ENCODE measurements at regions not wholly inside any gene's neighbourhood (a gene's known extent, or its start where the extent isn't known, plus 50 kb on each side); places are given as distances from the start of the nearest gene placed in this dataset.

DNA sequence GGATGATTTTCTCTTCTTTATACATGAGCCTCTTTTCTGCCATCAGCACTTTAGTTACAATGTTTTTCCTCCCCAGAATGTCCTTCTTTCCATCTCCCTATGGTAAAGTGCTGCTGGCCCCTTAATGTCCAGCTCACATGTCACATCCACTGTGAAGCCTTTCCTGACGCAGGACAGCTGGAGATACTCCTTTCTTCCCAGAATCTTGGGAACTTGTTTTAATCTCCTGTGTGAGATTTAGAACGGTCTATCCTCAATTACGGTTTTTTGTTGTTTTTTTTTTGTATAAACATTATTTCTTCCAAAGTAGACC lies 147.7 kb upstream of the TSC22D2 start:
- TF ChIP-seq REST (IDR thresholded peaks at IDR 0.05; ENCODE audit: insufficient read depth in 1 of 2, low read depth in 2 of 2, low read length in 2 of 2) (no peak), SIN3A (IDR thresholded peaks at IDR 0.05; ENCODE audit: borderline replicate concordance, insufficient read depth, low read length) (no peak), TAF1 (IDR thresholded peaks at IDR 0.05; ENCODE audit: borderline replicate concordance, insufficient read depth, low read length) (no peak), POLR2AphosphoS5 (IDR thresholded peaks at IDR 0.05; ENCODE audit: low read depth, low read length) (no peak)

All from PFSK-1 (cell line).